ENCODE measurements at regions not wholly inside any gene's neighbourhood (a gene's known extent, or its start where the extent isn't known, plus 50 kb on each side); places are given as distances from the start of the nearest gene placed in this dataset.

GRCh38 chr2:14684516-14684915, 52.0 kb downstream of the LRATD1 start:
- H3K27me3 ChIP-seq: no peaks in the 10 kb centered on the region
- H3K36me3 ChIP-seq: no peaks in the 10 kb centered on the region
- no peak for DNase-seq
- TF ChIP-seq EP300 (IDR thresholded peaks at IDR 0.05) (no peak), POLR2A (IDR thresholded peaks at IDR 0.05) (no peak)
- TF ChIP-seq, protein P1, sequence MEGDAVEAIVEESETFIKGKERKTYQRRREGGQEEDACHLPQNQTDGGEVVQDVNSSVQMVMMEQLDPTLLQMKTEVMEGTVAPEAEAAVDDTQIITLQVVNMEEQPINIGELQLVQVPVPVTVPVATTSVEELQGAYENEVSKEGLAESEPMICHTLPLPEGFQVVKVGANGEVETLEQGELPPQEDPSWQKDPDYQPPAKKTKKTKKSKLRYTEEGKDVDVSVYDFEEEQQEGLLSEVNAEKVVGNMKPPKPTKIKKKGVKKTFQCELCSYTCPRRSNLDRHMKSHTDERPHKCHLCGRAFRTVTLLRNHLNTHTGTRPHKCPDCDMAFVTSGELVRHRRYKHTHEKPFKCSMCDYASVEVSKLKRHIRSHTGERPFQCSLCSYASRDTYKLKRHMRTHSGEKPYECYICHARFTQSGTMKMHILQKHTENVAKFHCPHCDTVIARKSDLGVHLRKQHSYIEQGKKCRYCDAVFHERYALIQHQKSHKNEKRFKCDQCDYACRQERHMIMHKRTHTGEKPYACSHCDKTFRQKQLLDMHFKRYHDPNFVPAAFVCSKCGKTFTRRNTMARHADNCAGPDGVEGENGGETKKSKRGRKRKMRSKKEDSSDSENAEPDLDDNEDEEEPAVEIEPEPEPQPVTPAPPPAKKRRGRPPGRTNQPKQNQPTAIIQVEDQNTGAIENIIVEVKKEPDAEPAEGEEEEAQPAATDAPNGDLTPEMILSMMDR (IDR thresholded peaks at IDR 0.05): no peak
- H3K4me1 ChIP-seq (ENCODE audit: insufficient read depth): no peaks in the 10 kb centered on the region
- WGBS, 3 donors: 72 to 77% (median 74%) methylated on average over 3 of the region's 3 CpGs
- intact Hi-C loops (cut with DNase I): no loop called here
- no peak overlapping the region for H3K4me3 ChIP-seq
- H3K9me3 ChIP-seq: no peaks in the 10 kb centered on the region
- no peak overlapping the region for H3K27ac ChIP-seq

DNA sequence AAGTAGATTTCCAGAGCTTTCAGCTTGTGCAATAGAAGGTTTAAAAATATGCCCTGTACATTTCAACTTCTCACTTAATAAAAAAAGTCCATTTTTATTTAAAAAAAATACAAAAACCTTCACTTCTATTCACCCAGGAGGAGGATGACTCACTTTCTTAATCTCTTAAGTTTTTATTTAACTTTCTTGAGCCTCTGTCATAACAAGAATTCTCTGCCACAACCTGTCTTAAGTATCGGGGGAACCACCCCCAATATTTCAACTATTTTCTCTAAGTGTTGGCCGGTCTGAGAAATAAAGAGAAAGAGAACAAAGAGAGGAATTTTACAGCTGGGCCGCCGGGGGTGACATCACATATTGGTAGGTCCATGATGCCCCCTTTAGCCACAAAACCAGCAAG, 58.4 kb downstream of the LRATD1 start:
- TF ChIP-seq EP300 (IDR thresholded peaks at IDR 0.05): no peak
- TF ChIP-seq, protein P1 (IDR thresholded peaks at IDR 0.05): no peak
- TF ChIP-seq POLR2A (IDR thresholded peaks at IDR 0.05): no peak
- Histone ChIP-seq H3K4me3 (no peak overlapping the region), H3K27ac (no peak overlapping the region), H3K9me3 (no peaks in the 10 kb centered on the region), H3K4me1 (ENCODE audit: insufficient read depth) (no peaks in the 10 kb centered on the region), H3K27me3 (no peaks in the 10 kb centered on the region), H3K36me3 (no peaks in the 10 kb centered on the region)
- no peak for DNase-seq
- intact Hi-C loops (cut with DNase I): no loop called here
- 88 to 92% (median 92%) methylated on average over 4 of the region's 4 CpGs for WGBS, 3 donors

GRCh38 chr2:14693874-14694273, 61.4 kb downstream of the LRATD1 start:
- Histone ChIP-seq H3K4me1 (ENCODE audit: insufficient read depth) (no peaks in the 10 kb centered on the region), H3K36me3 (no peaks in the 10 kb centered on the region), H3K4me3 (no peak overlapping the region), H3K27me3 (no peaks in the 10 kb centered on the region), H3K9me3 (no peaks in the 10 kb centered on the region), H3K27ac (no peak overlapping the region)
- intact Hi-C loops (cut with DNase I): no loop called here
- TF ChIP-seq EP300 (IDR thresholded peaks at IDR 0.05): no peak
- 86 to 90% (median 87%) methylated on average over 2 of the region's 2 CpGs for WGBS, 3 donors
- no peak for DNase-seq

DNA sequence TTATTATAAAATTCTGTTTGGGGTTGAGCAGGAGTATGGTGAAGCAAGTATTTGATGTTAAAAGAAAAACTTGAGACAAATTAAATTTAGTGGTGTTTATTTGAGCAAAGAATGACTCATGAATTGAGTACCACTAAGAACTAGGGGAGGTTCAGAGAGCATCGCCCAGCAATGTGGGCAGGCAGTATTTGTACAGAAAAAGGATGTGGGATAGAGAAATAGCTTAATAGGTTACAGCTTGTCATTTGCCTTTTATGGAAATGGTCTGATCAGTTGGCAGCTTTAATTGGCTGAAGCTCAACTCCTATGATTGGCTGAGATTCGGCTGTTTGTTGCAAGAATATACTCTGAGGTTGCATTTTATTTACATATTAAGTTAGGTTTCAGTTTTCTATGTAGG, 68.2 kb downstream of the LRATD1 start:
- no peak for DNase-seq
- Histone ChIP-seq H3K4me1 (ENCODE audit: insufficient read depth) (no peaks in the 10 kb centered on the region), H3K4me3 (no peak overlapping the region), H3K36me3 (no peaks in the 10 kb centered on the region), H3K9me3 (no peaks in the 10 kb centered on the region), H3K27ac (no peak overlapping the region), H3K27me3 (no peaks in the 10 kb centered on the region)
- intact Hi-C loops (cut with DNase I): no loop called here
- WGBS, 3 donors: 77 to 82% (median 78%) methylated on average over 2 of the region's 2 CpGs
- no peak for TF ChIP-seq POLR2A (IDR thresholded peaks at IDR 0.05)
- TF ChIP-seq, protein P1 (IDR thresholded peaks at IDR 0.05): no peak
- TF ChIP-seq EP300 (IDR thresholded peaks at IDR 0.05): no peak

DNA sequence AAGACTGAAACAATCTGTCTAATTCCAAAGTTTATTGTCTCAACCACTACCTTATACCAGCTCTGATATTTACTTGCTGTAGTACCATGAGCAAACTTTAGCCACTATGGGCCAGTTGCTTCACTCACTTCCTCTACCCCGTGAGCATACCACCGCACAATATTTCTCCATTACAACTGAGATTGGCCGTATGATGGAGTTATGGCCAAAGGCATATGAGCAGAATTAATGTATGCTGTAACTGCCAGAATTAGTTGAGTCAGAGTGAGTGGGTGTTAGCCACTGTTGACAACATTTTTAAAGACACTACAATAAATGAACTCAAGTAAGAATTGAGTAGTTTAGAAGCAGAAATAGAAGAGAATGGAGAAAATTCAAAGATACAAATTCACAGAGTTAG, 69.7 kb downstream of the LRATD1 start:
- Histone ChIP-seq H3K27ac (no peak overlapping the region), H3K27me3 (no peaks in the 10 kb centered on the region), H3K9me3 (no peaks in the 10 kb centered on the region), H3K4me1 (ENCODE audit: insufficient read depth) (no peaks in the 10 kb centered on the region), H3K4me3 (no peak overlapping the region), H3K36me3 (no peaks in the 10 kb centered on the region)
- intact Hi-C loops (cut with DNase I): no loop called here
- no peak for DNase-seq
- WGBS, 3 donors: 84 to 90% (median 85%) methylated on average over 3 of the region's 3 CpGs
- TF ChIP-seq, protein P1 (IDR thresholded peaks at IDR 0.05): no peak
- TF ChIP-seq EP300 (IDR thresholded peaks at IDR 0.05) (no peak), POLR2A (IDR thresholded peaks at IDR 0.05) (no peak)

Measured in ovary (tissue), 7 donors.